ENCODE measurements at regions not wholly inside any gene's neighbourhood (a gene's known extent, or its start where the extent isn't known, plus 50 kb on each side); places are given as distances from the start of the nearest gene placed in this dataset.

GRCh38 chr4:162461952-162462351 lies 298.2 kb upstream of the FSTL5 start:
- no peak for DNase-seq (ENCODE audit: low read depth)
- H3K4me3 ChIP-seq (ENCODE audit: low read depth, low read length), result no peak overlapping the region
- no peak for TF ChIP-seq CTCF (IDR thresholded peaks at IDR 0.05; ENCODE audit: insufficient read depth, low read depth, low read length, missing control alignments)

GRCh38 chr4:162458051-162458450 lies 294.3 kb upstream of the FSTL5 start:
- TF ChIP-seq CTCF (IDR thresholded peaks at IDR 0.05; ENCODE audit: insufficient read depth, low read depth, low read length, missing control alignments), result no peak
- no peak overlapping the region for H3K4me3 ChIP-seq (ENCODE audit: low read depth, low read length)
- no peak for DNase-seq (ENCODE audit: low read depth)

- TF ChIP-seq CTCF (IDR thresholded peaks at IDR 0.05; ENCODE audit: insufficient read depth, low read depth, low read length, missing control alignments), result no peak
- no peak for DNase-seq (ENCODE audit: low read depth)
- H3K4me3 ChIP-seq (ENCODE audit: low read depth, low read length), result no peak overlapping the region
Observed at GRCh38 chr4:162457071-162457865, 293.5 kb upstream of the FSTL5 start.

GRCh38 chr4:162456106-162456505 lies 292.3 kb upstream of the FSTL5 start:
- DNase-seq (ENCODE audit: low read depth), result no peak
- H3K4me3 ChIP-seq (ENCODE audit: low read depth, low read length), result no peak overlapping the region
- no peak for TF ChIP-seq CTCF (IDR thresholded peaks at IDR 0.05; ENCODE audit: insufficient read depth, low read depth, low read length, missing control alignments)

GRCh38 chr4:162450531-162451035 lies 286.8 kb upstream of the FSTL5 start:
- TF ChIP-seq CTCF (IDR thresholded peaks at IDR 0.05; ENCODE audit: insufficient read depth, low read depth, low read length, missing control alignments), result no peak
- DNase-seq (ENCODE audit: low read depth), result no peak
- H3K4me3 ChIP-seq (ENCODE audit: low read depth, low read length), result no peak overlapping the region

GRCh38 chr4:162443510-162443909 lies 279.7 kb upstream of the FSTL5 start:
- no peak overlapping the region for H3K4me3 ChIP-seq (ENCODE audit: low read depth, low read length)
- no peak for TF ChIP-seq CTCF (IDR thresholded peaks at IDR 0.05; ENCODE audit: insufficient read depth, low read depth, low read length, missing control alignments)
- DNase-seq (ENCODE audit: low read depth), result no peak

- TF ChIP-seq CTCF (IDR thresholded peaks at IDR 0.05; ENCODE audit: insufficient read depth, low read depth, low read length, missing control alignments), result no peak
- DNase-seq (ENCODE audit: low read depth), result no peak
- H3K4me3 ChIP-seq (ENCODE audit: low read depth, low read length), result no peak overlapping the region
Observed at GRCh38 chr4:162442128-162442527, 278.3 kb upstream of the FSTL5 start.

Measured in GM12865 (cell line).